ENCODE measurements at regions not wholly inside any gene's neighbourhood (a gene's known extent, or its start where the extent isn't known, plus 50 kb on each side); places are given as distances from the start of the nearest gene placed in this dataset.
"Not testable (repeated sequence)": the region's sequence is repeated elsewhere in the genome, so short reads cannot be mapped to it uniquely, and the experiment has no call there.

- no peak for DNase-seq (ENCODE audit: low read depth, low spot score)
- in situ Hi-C loops (cut with HindIII; ENCODE audit: low pct_unique_long_range_greater_than_20kb, low sequenced_read_pairs) = no loop called here
Observed at GRCh38 chr2:225891013-225891412, 491.5 kb downstream of the NYAP2 start.

- in situ Hi-C loops (cut with HindIII; ENCODE audit: low pct_unique_long_range_greater_than_20kb, low sequenced_read_pairs) = no loop called here
Observed at GRCh38 chr2:225889452-225889851, 489.9 kb downstream of the NYAP2 start.

GRCh38 chr2:225867071-225867470 lies 467.6 kb downstream of the NYAP2 start:
- in situ Hi-C loops (cut with HindIII; ENCODE audit: low pct_unique_long_range_greater_than_20kb, low sequenced_read_pairs) = no loop called here
- DNase-seq (ENCODE audit: low read depth, low spot score) = no peak

More at GRCh38 chr2:225889452-225889851, 489.9 kb downstream of the NYAP2 start:
- DNase-seq (ENCODE audit: low read depth, low spot score) = peak; percentile 68

GRCh38 chr2:225865468-225865867 lies 466.0 kb downstream of the NYAP2 start:
- no peak for DNase-seq (ENCODE audit: low read depth, low spot score)
- in situ Hi-C loops (cut with HindIII; ENCODE audit: low pct_unique_long_range_greater_than_20kb, low sequenced_read_pairs) = no loop called here

GRCh38 chr2:225864394-225864793 lies 464.9 kb downstream of the NYAP2 start:
- in situ Hi-C loops (cut with HindIII; ENCODE audit: low pct_unique_long_range_greater_than_20kb, low sequenced_read_pairs) = no loop called here
- DNase-seq (ENCODE audit: low read depth, low spot score) = no peak

- in situ Hi-C loops (cut with HindIII; ENCODE audit: low pct_unique_long_range_greater_than_20kb, low sequenced_read_pairs) = no loop called here
- DNase-seq (ENCODE audit: low read depth, low spot score) = no peak
Observed at GRCh38 chr2:225842939-225843338, 443.4 kb downstream of the NYAP2 start.

GRCh38 chr2:225841314-225841713 lies 441.8 kb downstream of the NYAP2 start:
- no peak for DNase-seq (ENCODE audit: low read depth, low spot score)
- in situ Hi-C loops (cut with HindIII; ENCODE audit: low pct_unique_long_range_greater_than_20kb, low sequenced_read_pairs) = no loop called here

GRCh38 chr2:225837328-225837727 lies 437.8 kb downstream of the NYAP2 start:
- in situ Hi-C loops (cut with HindIII; ENCODE audit: low pct_unique_long_range_greater_than_20kb, low sequenced_read_pairs) = no loop called here

GRCh38 chr2:225824748-225825449 lies 425.4 kb downstream of the NYAP2 start:
- in situ Hi-C loops (cut with HindIII; ENCODE audit: low pct_unique_long_range_greater_than_20kb, low sequenced_read_pairs) = no loop called here
- no peak for DNase-seq (ENCODE audit: low read depth, low spot score)

More at GRCh38 chr2:225837328-225837727, 437.8 kb downstream of the NYAP2 start:
- no peak for DNase-seq (ENCODE audit: low read depth, low spot score)

- in situ Hi-C loops (cut with HindIII; ENCODE audit: low pct_unique_long_range_greater_than_20kb, low sequenced_read_pairs) = no loop called here
Observed at GRCh38 chr2:225821351-225821750, 421.8 kb downstream of the NYAP2 start.

GRCh38 chr2:225820826-225821225 lies 421.3 kb downstream of the NYAP2 start:
- in situ Hi-C loops (cut with HindIII; ENCODE audit: low pct_unique_long_range_greater_than_20kb, low sequenced_read_pairs) = no loop called here

More at GRCh38 chr2:225821351-225821750, 421.8 kb downstream of the NYAP2 start:
- DNase-seq (ENCODE audit: low read depth, low spot score) = no peak

GRCh38 chr2:225814554-225814953 lies 415.0 kb downstream of the NYAP2 start:
- no peak for DNase-seq (ENCODE audit: low read depth, low spot score)
- in situ Hi-C loops (cut with HindIII; ENCODE audit: low pct_unique_long_range_greater_than_20kb, low sequenced_read_pairs) = no loop called here

More at GRCh38 chr2:225820826-225821225, 421.3 kb downstream of the NYAP2 start:
- no peak for DNase-seq (ENCODE audit: low read depth, low spot score)

GRCh38 chr2:225806105-225806504 lies 406.6 kb downstream of the NYAP2 start:
- in situ Hi-C loops (cut with HindIII; ENCODE audit: low pct_unique_long_range_greater_than_20kb, low sequenced_read_pairs) = no loop called here
- DNase-seq (ENCODE audit: low read depth, low spot score) = no peak

GRCh38 chr2:225802076-225802475 lies 402.6 kb downstream of the NYAP2 start:
- DNase-seq (ENCODE audit: low read depth, low spot score); in situ Hi-C loops (cut with HindIII; ENCODE audit: low pct_unique_long_range_greater_than_20kb, low sequenced_read_pairs): not testable (repeated sequence)

GRCh38 chr2:225797394-225797793 lies 397.9 kb downstream of the NYAP2 start:
- in situ Hi-C loops (cut with HindIII; ENCODE audit: low pct_unique_long_range_greater_than_20kb, low sequenced_read_pairs) = no loop called here
- peak; percentile 62 for DNase-seq (ENCODE audit: low read depth, low spot score)

GRCh38 chr2:225794652-225795400 lies 395.3 kb downstream of the NYAP2 start:
- no peak for DNase-seq (ENCODE audit: low read depth, low spot score)
- in situ Hi-C loops (cut with HindIII; ENCODE audit: low pct_unique_long_range_greater_than_20kb, low sequenced_read_pairs) = no loop called here

GRCh38 chr2:225793736-225794550 lies 394.4 kb downstream of the NYAP2 start:
- in situ Hi-C loops (cut with HindIII; ENCODE audit: low pct_unique_long_range_greater_than_20kb, low sequenced_read_pairs) = no loop called here

GRCh38 chr2:225788571-225789094 lies 389.1 kb downstream of the NYAP2 start:
- peak; percentile 92 for DNase-seq (ENCODE audit: low read depth, low spot score)

More at GRCh38 chr2:225793736-225794550, 394.4 kb downstream of the NYAP2 start:
- no peak for DNase-seq (ENCODE audit: low read depth, low spot score)

More at GRCh38 chr2:225788571-225789094, 389.1 kb downstream of the NYAP2 start:
- in situ Hi-C loops (cut with HindIII; ENCODE audit: low pct_unique_long_range_greater_than_20kb, low sequenced_read_pairs) = no loop called here

Measured in SK-MEL-5 (cell line).